K562 (cell line): ENCODE measurements at regions not wholly inside any gene's neighbourhood (a gene's known extent, or its start where the extent isn't known, plus 50 kb on each side); places are given as distances from the start of the nearest gene placed in this dataset.

Source experiments
- ATAC-seq: fragments of 200-7000 bp; cut with Tn5 transposase; 3 replicates; pipeline ENCODE4 v1.9.1; 2020; ENCODE audit warnings: moderate library complexity
- BruUV-seq: library from RNA; stranded (reverse); fragments of 400-500 nt; replicated peaks from 2 replicates; lab custom pipeline; 2021; lab: Mats Ljungman, UMichigan
- CTCF ChIA-PET: fragments of 300-600 bp; formaldehyde crosslinking; extraction: SDS; loops from one replicate; lab custom pipeline; 2021; ENCODE audit warnings: low intra/inter-chr PET ratio; lab: Yijun Ruan, JAX
- POLR2A ChIA-PET: fragments of 300-600, 350-650 bp; sonication (Branson Sonifier 250); formaldehyde crosslinking; extraction: SDS; loops from one replicate; lab custom pipeline; 2021; ENCODE audit warnings: antibody characterized with exemption, inconsistent platforms; lab: Yijun Ruan, JAX
- DNase-seq, 4 experiments: peaks; one replicate each; pipeline versions ENCODE4 v3.0.0 to v3.0.0-alpha.2; 2011 to 2018; ENCODE audit warnings: low spot score in 3 of 4, mixed read lengths in 3 of 4; ENCODE audit errors: extremely low read depth in 1 of 4
- FAIRE-seq: peaks from 2 replicates; lab custom pipeline; 2011; peaks lifted over from hg19 to GRCh38; lab: Jason Lieb, UNC
- H2AFZ ChIP-seq: 2 replicates; pipeline ENCODE4 v1.6.0; 2011; ENCODE audit warnings: low read depth, low read length, control low read depth, inconsistent platforms
- H3K27ac ChIP-seq: fragments of 200-600 bp; 3 replicates; pipeline ENCODE4 v1.8.0; 2011; ENCODE audit warnings: low read depth, mild to moderate bottlenecking, control low read depth, inconsistent platforms, low read length, moderate library complexity, mixed read lengths; ENCODE audit errors: extremely low read depth
- H3K27me3 ChIP-seq, 2 experiments: fragments of 300-600 bp in 1 of 2; 2 replicates in 1 of 2; 3 replicates in 1 of 2; pipeline versions ENCODE4 v1.6.0 to v1.8.0; 2011; ENCODE audit warnings: inconsistent platforms in 2 of 2, low read length in 2 of 2, mild to moderate bottlenecking in 1 of 2, mixed read lengths in 1 of 2, moderate library complexity in 1 of 2; ENCODE audit not compliant: control insufficient read depth in 2 of 2, insufficient read depth in 2 of 2
- H3K36me3 ChIP-seq: fragments of 300-600 bp; 3 replicates; pipeline ENCODE4 v1.8.0; 2011; ENCODE audit warnings: mild to moderate bottlenecking, low read length, inconsistent platforms; ENCODE audit not compliant: control insufficient read depth, insufficient read depth
- H3K4me1 ChIP-seq, 2 experiments: fragments of 200-600 bp in 1 of 2; replicated peaks in 1 of 2; 2 replicates in 1 of 2; 3 replicates in 1 of 2; pipeline versions ENCODE4 v1.5.1 to v1.8.0; 2011; ENCODE audit warnings: inconsistent platforms in 2 of 2, low read length in 2 of 2, mild to moderate bottlenecking in 1 of 2, mixed read lengths in 1 of 2, moderate library complexity in 1 of 2; ENCODE audit not compliant: control insufficient read depth in 2 of 2, insufficient read depth in 2 of 2
- H3K4me2 ChIP-seq: 2 replicates; pipeline ENCODE4 v1.6.1; 2011; ENCODE audit warnings: low read length, control low read depth, inconsistent platforms, mixed read lengths; ENCODE audit not compliant: insufficient read depth
- H3K4me3 ChIP-seq: fragments of 200-600 bp; sonication (generic), shearing (Covaris generic); 2 replicates; pipeline ENCODE4 v1.5.1; 2016; ENCODE audit warnings: control low read depth, inconsistent platforms
- H3K79me2 ChIP-seq: fragments of 200-600 bp; 3 replicates; pipeline ENCODE4 v1.8.0; 2011; ENCODE audit warnings: low read length, inconsistent platforms; ENCODE audit not compliant: control insufficient read depth, insufficient read depth
- H3K9ac ChIP-seq, 2 experiments: 2 replicates each; pipeline versions ENCODE4 v1.6.0 to v1.6.1; 2011; ENCODE audit warnings: low read depth in 2 of 2, low read length in 2 of 2, control low read depth in 1 of 2, inconsistent platforms in 1 of 2, mild to moderate bottlenecking in 1 of 2, mixed read lengths in 1 of 2; ENCODE audit not compliant: insufficient read depth in 1 of 2
- H3K9me1 ChIP-seq: one replicate; pipeline ENCODE4 v1.6.0; 2011; ENCODE audit warnings: inconsistent platforms, mild to moderate bottlenecking, low read length, moderate library complexity; ENCODE audit not compliant: control insufficient read depth, insufficient read depth
- H3K9me3 ChIP-seq: replicated peaks from 2 replicates; pipeline ENCODE4 v1.5.1; 2011; ENCODE audit warnings: low read depth, low read length, inconsistent platforms; ENCODE audit not compliant: control insufficient read depth, insufficient read depth
- H4K20me1 ChIP-seq: replicated peaks from 2 replicates; pipeline ENCODE4 v1.6.1; 2011; ENCODE audit warnings: low read length, inconsistent platforms, mixed read lengths; ENCODE audit not compliant: control insufficient read depth, insufficient read depth
- BRD9 ChIP-seq: fragments of 450-650 bp; IDR thresholded peaks from 2 replicates; pipeline ENCODE4 v1.6.1; 2018; ENCODE audit warnings: low read depth; ENCODE audit not compliant: partially characterized antibody
- DNMT1 ChIP-seq: fragments of 450-650 bp; IDR thresholded peaks from 2 replicates; pipeline ENCODE4 v1.6.1; 2016; ENCODE audit warnings: antibody characterized with exemption, mild to moderate bottlenecking
- DPF2 ChIP-seq: fragments of 450-650 bp; IDR thresholded peaks from 2 replicates; pipeline ENCODE4 v1.6.1; 2016
- GTF2E2 ChIP-seq: fragments of 200-800 bp; sonication (Bioruptor generic); IDR thresholded peaks from 2 replicates; pipeline ENCODE4 v1.6.1; 2016; ENCODE audit warnings: missing genetic modification characterization, missing compliant biosample characterization
- ILK ChIP-seq: fragments of 450-650 bp; IDR thresholded peaks from 2 replicates; pipeline ENCODE4 v1.6.1; 2016; ENCODE audit warnings: missing genetic modification characterization, low read depth, mild to moderate bottlenecking, missing compliant biosample characterization, moderate library complexity, borderline replicate concordance
- MXI1 ChIP-seq: IDR thresholded peaks from 2 replicates; pipeline ENCODE4 v1.6.1; 2011; ENCODE audit warnings: low read depth, mild to moderate bottlenecking, improper control_type of control experiment, low read length
- NFRKB ChIP-seq: fragments of 450-650 bp; IDR thresholded peaks from 2 replicates; pipeline ENCODE4 v1.6.1; 2016; ENCODE audit warnings: low read depth
- NKRF ChIP-seq: fragments of 450-650 bp; IDR thresholded peaks from 2 replicates; pipeline ENCODE4 v1.6.1; 2016; ENCODE audit warnings: borderline replicate concordance
- ZBTB34 ChIP-seq: fragments of 250-450 bp; sonication (Bioruptor Pico); IDR thresholded peaks from 2 replicates; pipeline ENCODE4 v1.8.0; 2021; ENCODE audit warnings: mild to moderate bottlenecking, moderate library complexity
- ZNF253 ChIP-seq: fragments of 250-450 bp; sonication (Bioruptor Pico); conservative IDR thresholded peaks from 2 replicates; pipeline ENCODE4 v1.6.1; 2021; ENCODE audit warnings: mild to moderate bottlenecking
- ZNF518B ChIP-seq: fragments of 250-450 bp; sonication (Bioruptor Pico); IDR thresholded peaks from 2 replicates; pipeline ENCODE4 v1.5.0; 2021; ENCODE audit warnings: mild to moderate bottlenecking, moderate library complexity
- ZNF75A ChIP-seq: fragments of 450-650 bp; formaldehyde crosslinking; IDR thresholded peaks from 2 replicates; pipeline ENCODE4 v1.4.0; 2020; ENCODE audit warnings: mild to moderate bottlenecking
- ZNF785 ChIP-seq: fragments of 250-450 bp; sonication (Bioruptor Pico); IDR thresholded peaks from 2 replicates; pipeline ENCODE4 v1.4.0; 2020; ENCODE audit warnings: mild to moderate bottlenecking
- ZNF79 ChIP-seq: fragments of 250-450 bp; sonication (Bioruptor Pico); IDR thresholded peaks from 2 replicates; pipeline ENCODE4 v1.4.0; 2020; ENCODE audit warnings: low read depth, mild to moderate bottlenecking, moderate library complexity
- WGBS: fragments of 100-300 bp; shearing (Covaris generic); methylation state at CpG from one replicate; pipeline ENCODE4 v1.1.6; 2016; ENCODE audit warnings: low coverage, mixed read lengths; ENCODE audit not compliant: insufficient coverage; ENCODE audit errors: missing lambda C conversion rate; 5-methylcytosine and 5-hydroxymethylcytosine counted together
- in situ Hi-C: fragments of 300-500 bp; cut with MboI; formaldehyde crosslinking; loops from 4 replicates; pipeline ENCODE4 v1.15.0; 2018; ENCODE audit warnings: inconsistent platforms, mixed read lengths
- intact Hi-C: fragments of 100-400 bp; cut with micrococcal nuclease; formaldehyde crosslinking; loops from 2 replicates; pipeline ENCODE4 v1.14.2; 2022

GRCh38 chr20:52081066-52081465 lies 110.5 kb downstream of the ZFP64 start:
- H3K27me3 ChIP-seq, result no peaks in the 10 kb centered on the region; a peak in 1 of 5 replicates
- no peaks in the 10 kb centered on the region for H3K9me3 ChIP-seq
- no peak overlapping the region for H3K27ac ChIP-seq
- no peak overlapping the region for H3K9ac ChIP-seq
- TF ChIP-seq DNMT1 (no peak), NKRF (no peak), ZNF253 (CRISPR knock-in tag) (no peak), MXI1 (no peak), DPF2 (no peak), NFRKB (no peak), ZNF79 (CRISPR knock-in tag) (no peak), ILK (tag) (no peak), ZNF75A (CRISPR knock-in tag) (no peak), ZBTB34 (no peak), ZNF518B (CRISPR knock-in tag) (no peak), ZNF785 (CRISPR knock-in tag) (no peak), BRD9 (no peak), GTF2E2 (no peak)
- H3K79me2 ChIP-seq, result no peaks in the 10 kb centered on the region
- ChIA-PET CTCF (no interaction called here), POLR2A (interaction anchor here (0.9 to 1.1 kb wide), 2 partner anchors 14 to 373 kb away, joined by 3 to 4 read pairs; no protein-coding TSS in a partner anchor)
- H4K20me1 ChIP-seq, result no peaks in the 10 kb centered on the region
- no peaks in the 10 kb centered on the region for H3K36me3 ChIP-seq
- intact Hi-C loops, result loop anchor here (5.0 kb wide), 2 partner anchors 379 to 709 kb away; no protein-coding TSS in a partner anchor
- FAIRE-seq (no peak), ATAC-seq (no peak), DNase-seq (no peak)
- no peak overlapping the region for H2AFZ ChIP-seq
- H3K4me3 ChIP-seq, result no peak overlapping the region
- no peak overlapping the region for H3K4me2 ChIP-seq
- WGBS, result 0% methylated on average over 5 of the region's 5 CpGs
- no peaks in the 10 kb centered on the region for H3K9me1 ChIP-seq
- no TSS peak for BruUV-seq
- in situ Hi-C loops, result loop anchor here (5.0 to 25.0 kb wide), 3 partner anchors 439 to 1094 kb away; no protein-coding TSS in a partner anchor
- no peaks in the 10 kb centered on the region; a peak in 1 of 5 replicates for H3K4me1 ChIP-seq
